A673 (cell line): ENCODE measurements at regions not wholly inside any gene's neighbourhood (a gene's known extent, or its start where the extent isn't known, plus 50 kb on each side); places are given as distances from the start of the nearest gene placed in this dataset.

Experiments used
- BruUV-seq: library from RNA; stranded (reverse); fragments of 400-500 nt; replicated peaks from 2 replicates; lab custom pipeline; 2021; lab: Mats Ljungman, UMichigan
- CTCF ChIA-PET: fragments of 300-600 bp; sonication (Branson Sonifier 250); formaldehyde crosslinking; loops from one replicate; lab custom pipeline; 2022; ENCODE audit warnings: antibody characterized with exemption; lab: Charles Lee
- POLR2A ChIA-PET: fragments of 300-600 bp; sonication (Branson Sonifier 250); formaldehyde crosslinking; loops from one replicate; lab custom pipeline; 2022; ENCODE audit warnings: antibody characterized with exemption; ENCODE audit not compliant: low non-redundant PET; lab: Charles Lee
- DNase-seq: peaks from one replicate; pipeline ENCODE4 v3.0.0-alpha.2; 2015; ENCODE audit warnings: low spot score
- H3K27ac ChIP-seq: fragments of 200-600 bp; sonication (generic); 2 replicates; pipeline ENCODE4 v1.5.1; 2016; ENCODE audit warnings: mixed run types, low read depth, mild to moderate bottlenecking, mixed read lengths, antibody characterized with exemption, low read length; ENCODE audit not compliant: poor library complexity, severe bottlenecking
- H3K27me3 ChIP-seq: fragments of 200-600 bp; sonication (generic); replicated peaks from 2 replicates; pipeline ENCODE4 v1.6.1; 2017; ENCODE audit warnings: mixed run types, low read depth, mild to moderate bottlenecking, mixed read lengths, antibody characterized with exemption, low read length; ENCODE audit not compliant: insufficient read depth, poor library complexity
- H3K36me3 ChIP-seq: fragments of 200-600 bp; sonication (generic); 2 replicates; pipeline ENCODE4 v1.6.1; 2016; ENCODE audit warnings: mixed run types, mild to moderate bottlenecking, mixed read lengths, antibody characterized with exemption, low read length; ENCODE audit not compliant: insufficient read depth, poor library complexity, severe bottlenecking
- H3K4me1 ChIP-seq: fragments of 200-600 bp; sonication (generic); 2 replicates; pipeline ENCODE4 v1.6.1; 2017; ENCODE audit warnings: mixed run types, mild to moderate bottlenecking, mixed read lengths, antibody characterized with exemption, low read length; ENCODE audit not compliant: insufficient read depth, poor library complexity, severe bottlenecking
- H3K4me3 ChIP-seq: fragments of 200-600 bp; sonication (generic); 2 replicates; pipeline ENCODE4 v1.5.1; 2016; ENCODE audit warnings: low read depth, mixed run types, mild to moderate bottlenecking, mixed read lengths, low read length; ENCODE audit not compliant: poor library complexity, severe bottlenecking
- H3K9me3 ChIP-seq: fragments of 200-600 bp; sonication (generic); 2 replicates; pipeline ENCODE4 v1.6.1; 2016; ENCODE audit warnings: mixed run types, low read depth, mild to moderate bottlenecking, mixed read lengths, antibody characterized with exemption, low read length; ENCODE audit not compliant: poor library complexity, severe bottlenecking
- CTCF ChIP-seq: fragments of 300-800, 200-600 bp; sonication (generic); conservative IDR thresholded peaks from 2 replicates; pipeline ENCODE4 v1.5.1; 2017; ENCODE audit warnings: low read depth, mild to moderate bottlenecking, antibody characterized with exemption, low read length, moderate library complexity, mixed read lengths
- EZH2 ChIP-seq: fragments of 200-600 bp; sonication (generic); IDR thresholded peaks from 2 replicates; pipeline ENCODE4 v1.6.1; 2017; ENCODE audit warnings: borderline replicate concordance, low read depth, mild to moderate bottlenecking, mixed read lengths, antibody characterized with exemption, low read length; ENCODE audit not compliant: poor library complexity, severe bottlenecking
- intact Hi-C: fragments of 100-400 bp; cut with micrococcal nuclease; formaldehyde crosslinking; loops from one replicate; pipeline ENCODE4 v1.10.0; 2022; ENCODE audit not compliant: unreplicated experiment

- POLR2A ChIA-PET: no interaction called here
- H3K27ac ChIP-seq: no peak overlapping the region
- no TSS peak for BruUV-seq
- H3K4me1 ChIP-seq: no peaks in the 10 kb centered on the region
- TF ChIP-seq EZH2 (no peak), CTCF (no peak)
- no peak overlapping the region for H3K4me3 ChIP-seq
- peaks cover 3% of the 10 kb centered on the region for H3K27me3 ChIP-seq
- intact Hi-C loops: no loop called here
- H3K9me3 ChIP-seq: no peaks in the 10 kb centered on the region
- CTCF ChIA-PET: interaction anchor here (0.6 kb wide), 1 partner anchor 228 kb away, joined by 3 read pairs; no protein-coding TSS in a partner anchor
- peak; percentile 43 for DNase-seq
- H3K36me3 ChIP-seq: no peaks in the 10 kb centered on the region
Observed at GRCh38 chr12:102542816-102543440, 62.6 kb upstream of the IGF1 start.

DNA sequence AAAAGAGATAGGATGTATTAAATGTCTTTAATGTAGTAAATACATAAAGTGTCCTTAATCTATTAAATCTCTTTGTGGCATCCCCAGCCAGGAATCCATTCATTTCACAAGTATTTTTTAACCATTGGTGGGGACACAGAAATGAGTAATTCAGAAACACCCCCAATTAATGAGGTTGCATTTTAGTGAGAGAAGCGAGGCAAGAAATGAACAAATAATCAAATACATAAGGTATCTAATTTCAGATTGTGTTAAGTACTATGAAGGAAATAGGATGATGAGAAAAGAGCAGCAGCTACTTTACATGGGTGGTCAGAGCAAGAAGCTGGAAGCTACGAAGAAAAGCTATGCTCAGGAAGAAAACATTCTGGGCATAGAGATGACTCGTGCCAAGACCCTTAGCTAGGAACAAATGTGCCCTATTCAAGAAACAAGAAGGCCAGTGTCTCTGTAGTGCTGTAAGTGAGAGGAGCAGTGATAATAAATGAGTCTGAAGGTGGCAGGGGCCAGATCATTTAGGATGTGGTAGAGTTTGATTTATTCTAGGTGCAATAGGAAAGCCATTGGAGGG lies 60.5 kb upstream of the IGF1 start:
- intact Hi-C loops: no loop called here
- no TSS peak for BruUV-seq
- Histone ChIP-seq H3K27ac (no peak overlapping the region), H3K4me3 (no peak overlapping the region), H3K4me1 (no peaks in the 10 kb centered on the region), H3K27me3 (peaks cover 3% of the 10 kb centered on the region), H3K36me3 (no peaks in the 10 kb centered on the region), H3K9me3 (no peaks in the 10 kb centered on the region)
- TF ChIP-seq CTCF: no peak
- no peak for TF ChIP-seq EZH2
- ChIA-PET POLR2A (no interaction called here), CTCF (no interaction called here)
- DNase-seq: no peak

- intact Hi-C loops: no loop called here
- no peak for DNase-seq
- Histone ChIP-seq H3K9me3 (no peaks in the 10 kb centered on the region), H3K4me1 (no peaks in the 10 kb centered on the region), H3K27me3 (no peaks in the 10 kb centered on the region), H3K27ac (no peak overlapping the region), H3K36me3 (no peaks in the 10 kb centered on the region), H3K4me3 (no peak overlapping the region)
- TF ChIP-seq EZH2: no peak
- no peak for TF ChIP-seq CTCF
- ChIA-PET POLR2A (no interaction called here), CTCF (interaction anchor here (0.5 kb wide), 1 partner anchor 59 kb away, joined by 4 read pairs; no protein-coding TSS in a partner anchor)
- no TSS peak for BruUV-seq
Observed at GRCh38 chr12:102539651-102540553, 59.5 kb upstream of the IGF1 start.
